ENCODE measurements at regions not wholly inside any gene's neighbourhood (a gene's known extent, or its start where the extent isn't known, plus 50 kb on each side); places are given as distances from the start of the nearest gene placed in this dataset.

DNA sequence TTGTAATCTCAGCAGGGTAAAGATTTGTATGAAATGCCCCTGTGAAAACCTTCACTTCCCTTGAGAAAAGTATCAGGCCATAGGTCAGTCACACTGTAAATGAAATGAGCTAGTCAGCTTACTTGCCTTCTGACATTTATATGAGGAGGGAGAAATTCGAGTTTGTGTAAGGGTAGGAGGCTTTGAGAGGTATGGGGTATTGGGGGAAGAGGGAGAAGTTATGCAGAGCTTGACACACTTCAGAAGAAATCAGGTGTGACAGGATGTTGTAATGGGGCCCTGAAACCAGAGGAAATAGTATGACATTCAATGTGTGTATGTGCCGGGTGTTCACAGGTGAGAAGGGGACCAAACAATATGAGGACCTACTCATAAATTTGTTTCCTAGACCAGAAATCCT lies 64.2 kb upstream of the CCN6 start:
- POLR2A ChIA-PET: no interaction called here
- ATAC-seq (ENCODE audit: low read depth): peak; percentile 58
- H3K27ac Mint-ChIP-seq: no peak overlapping the region

DNA sequence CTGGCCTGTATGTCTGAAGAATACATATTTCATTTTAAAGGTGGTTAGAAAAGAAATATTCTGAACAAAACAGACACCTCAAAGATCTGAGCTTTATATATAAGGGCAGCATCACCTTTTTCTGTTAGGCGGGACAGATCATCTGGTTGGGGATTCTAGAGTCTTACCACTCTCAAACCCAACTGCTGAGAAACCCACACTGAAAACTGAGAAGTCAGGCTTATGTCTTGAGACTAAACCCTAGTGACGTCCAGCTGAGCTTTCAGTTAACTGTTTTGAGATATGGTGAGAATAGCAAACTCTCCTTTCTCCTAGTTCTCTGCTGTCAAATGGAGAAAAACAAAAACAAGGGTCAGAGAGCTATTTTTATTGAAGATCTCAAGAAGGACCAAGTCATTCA lies 63.7 kb upstream of the CCN6 start:
- H3K4me1 Mint-ChIP-seq: peaks cover 13% of the 10 kb centered on the region
- intact Hi-C loops (cut with micrococcal nuclease): no loop called here
- CTCF ChIA-PET: interaction anchor here (0.8 kb wide), 1 partner anchor 140 kb away, joined by 3 read pairs; no protein-coding TSS in a partner anchor
- TF ChIP-seq, protein P1, sequence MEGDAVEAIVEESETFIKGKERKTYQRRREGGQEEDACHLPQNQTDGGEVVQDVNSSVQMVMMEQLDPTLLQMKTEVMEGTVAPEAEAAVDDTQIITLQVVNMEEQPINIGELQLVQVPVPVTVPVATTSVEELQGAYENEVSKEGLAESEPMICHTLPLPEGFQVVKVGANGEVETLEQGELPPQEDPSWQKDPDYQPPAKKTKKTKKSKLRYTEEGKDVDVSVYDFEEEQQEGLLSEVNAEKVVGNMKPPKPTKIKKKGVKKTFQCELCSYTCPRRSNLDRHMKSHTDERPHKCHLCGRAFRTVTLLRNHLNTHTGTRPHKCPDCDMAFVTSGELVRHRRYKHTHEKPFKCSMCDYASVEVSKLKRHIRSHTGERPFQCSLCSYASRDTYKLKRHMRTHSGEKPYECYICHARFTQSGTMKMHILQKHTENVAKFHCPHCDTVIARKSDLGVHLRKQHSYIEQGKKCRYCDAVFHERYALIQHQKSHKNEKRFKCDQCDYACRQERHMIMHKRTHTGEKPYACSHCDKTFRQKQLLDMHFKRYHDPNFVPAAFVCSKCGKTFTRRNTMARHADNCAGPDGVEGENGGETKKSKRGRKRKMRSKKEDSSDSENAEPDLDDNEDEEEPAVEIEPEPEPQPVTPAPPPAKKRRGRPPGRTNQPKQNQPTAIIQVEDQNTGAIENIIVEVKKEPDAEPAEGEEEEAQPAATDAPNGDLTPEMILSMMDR (IDR thresholded peaks at IDR 0.05): no peak
- peaks cover 8% of the 10 kb centered on the region for H3K27me3 Mint-ChIP-seq
- no peaks in the 10 kb centered on the region for H3K36me3 Mint-ChIP-seq (ENCODE audit: low read depth)
- H3K27ac Mint-ChIP-seq: no peak overlapping the region
- ATAC-seq (ENCODE audit: low read depth) (no peak), DNase-seq (no peak)
- POLR2A ChIA-PET: no interaction called here
- no peaks in the 10 kb centered on the region for H3K9me3 Mint-ChIP-seq
- no peak overlapping the region for H3K4me3 Mint-ChIP-seq

More for the DNA sequence above, 64.2 kb upstream of the CCN6 start:
- peaks cover 13% of the 10 kb centered on the region for H3K4me1 Mint-ChIP-seq
- no peaks in the 10 kb centered on the region for H3K9me3 Mint-ChIP-seq
- TF ChIP-seq, protein P1 (IDR thresholded peaks at IDR 0.05): no peak
- no peak overlapping the region for H3K4me3 Mint-ChIP-seq
- DNase-seq: no peak
- CTCF ChIA-PET: interaction anchor here (0.8 kb wide), 1 partner anchor 140 kb away, joined by 3 read pairs; no protein-coding TSS in a partner anchor
- peaks cover 7% of the 10 kb centered on the region for H3K27me3 Mint-ChIP-seq
- intact Hi-C loops (cut with micrococcal nuclease): no loop called here
- no peaks in the 10 kb centered on the region for H3K36me3 Mint-ChIP-seq (ENCODE audit: low read depth)

DNA sequence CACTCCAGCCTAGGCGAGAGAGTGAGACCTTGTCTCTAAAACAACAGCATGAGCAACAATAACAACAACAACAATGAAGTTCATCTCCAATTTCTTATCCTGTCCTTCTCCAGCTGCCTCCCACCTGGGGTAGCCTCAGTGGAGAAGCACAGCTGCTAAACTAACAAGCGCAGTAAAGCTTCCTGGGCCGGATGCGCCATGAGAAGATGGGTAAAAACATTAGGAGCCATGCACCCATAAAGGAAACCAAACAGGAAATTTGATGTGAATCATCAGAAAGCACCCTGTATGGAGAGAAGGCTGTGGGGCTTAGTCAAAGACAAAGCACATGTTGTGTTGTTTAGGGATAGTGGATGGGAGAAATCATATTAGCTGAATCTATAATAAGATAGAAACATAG lies 61.1 kb upstream of the CCN6 start:
- intact Hi-C loops (cut with micrococcal nuclease): no loop called here

DNA sequence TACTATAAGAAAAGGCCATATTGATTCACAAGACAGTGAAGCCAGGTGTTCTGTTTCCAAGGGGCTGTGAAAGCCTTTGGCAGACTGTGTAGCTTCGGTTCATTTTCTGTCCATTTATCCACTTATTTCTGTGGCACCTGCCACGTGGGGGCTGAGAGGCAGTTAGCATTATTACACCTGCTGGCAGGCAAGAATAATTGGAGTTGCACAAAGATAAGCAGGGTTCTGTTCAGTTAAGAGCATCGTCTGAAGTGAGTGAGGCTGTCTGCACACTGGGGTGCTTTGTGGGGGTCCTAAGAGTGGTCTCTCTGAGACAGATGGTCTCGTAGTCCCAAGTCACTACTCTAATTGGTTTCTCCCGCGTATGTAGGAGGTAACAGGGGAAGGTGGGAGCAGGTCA lies 60.6 kb upstream of the CCN6 start:
- intact Hi-C loops (cut with micrococcal nuclease): no loop called here
- H3K36me3 Mint-ChIP-seq (ENCODE audit: low read depth): no peaks in the 10 kb centered on the region
- H3K27me3 Mint-ChIP-seq: peaks cover 6% of the 10 kb centered on the region
- H3K9me3 Mint-ChIP-seq: no peaks in the 10 kb centered on the region
- ATAC-seq (ENCODE audit: low read depth) (no peak), DNase-seq (no peak)
- H3K27ac Mint-ChIP-seq: no peak overlapping the region
- ChIA-PET CTCF (interaction anchor here (2.1 to 2.6 kb wide), 2 partner anchors 49 to 283 kb away, joined by 5 to 24 read pairs; no protein-coding TSS in a partner anchor), POLR2A (no interaction called here)
- H3K4me3 Mint-ChIP-seq: no peak overlapping the region
- H3K4me1 Mint-ChIP-seq: peaks cover 16% of the 10 kb centered on the region
- TF ChIP-seq, protein P1 (IDR thresholded peaks at IDR 0.05): no peak

More for the DNA sequence above, 61.1 kb upstream of the CCN6 start:
- ChIA-PET POLR2A (interaction anchor here (0.6 kb wide), 1 partner anchor 391 kb away, joined by 3 read pairs; no protein-coding TSS in a partner anchor), CTCF (interaction anchor here (2.1 to 2.6 kb wide), 2 partner anchors 50 to 283 kb away, joined by 5 to 24 read pairs; no protein-coding TSS in a partner anchor)
- Mint-ChIP-seq H3K36me3 (ENCODE audit: low read depth) (no peaks in the 10 kb centered on the region), H3K27me3 (peaks cover 6% of the 10 kb centered on the region), H3K4me3 (no peak overlapping the region), H3K4me1 (peaks cover 16% of the 10 kb centered on the region), H3K9me3 (no peaks in the 10 kb centered on the region), H3K27ac (no peak overlapping the region)
- ATAC-seq (ENCODE audit: low read depth) (no peak), DNase-seq (no peak)
- TF ChIP-seq, protein P1 (IDR thresholded peaks at IDR 0.05): no peak

DNA sequence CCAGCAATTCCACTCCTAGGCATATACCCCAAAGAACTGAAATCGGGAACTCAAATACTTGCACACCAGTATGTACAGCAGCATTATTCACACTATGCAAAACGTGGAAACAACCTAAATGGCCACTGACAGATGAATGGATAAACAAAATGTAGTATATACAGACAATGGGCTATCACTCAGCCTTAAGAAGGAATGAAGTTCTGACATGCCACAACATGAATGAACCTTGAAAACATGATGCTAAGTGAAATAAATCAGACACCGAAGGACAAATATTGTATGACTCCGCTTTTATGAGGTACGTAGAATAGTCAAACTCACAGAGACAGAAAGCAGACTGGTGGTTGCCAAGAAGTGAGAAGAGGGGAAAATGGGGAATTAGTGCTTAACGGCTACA lies 59.1 kb upstream of the CCN6 start:
- DNase-seq (no peak), ATAC-seq (ENCODE audit: low read depth) (no peak)
- no peaks in the 10 kb centered on the region for H3K9me3 Mint-ChIP-seq
- H3K27me3 Mint-ChIP-seq: peaks cover 6% of the 10 kb centered on the region
- intact Hi-C loops (cut with micrococcal nuclease): no loop called here
- no peak overlapping the region for H3K27ac Mint-ChIP-seq
- ChIA-PET CTCF (interaction anchor here (6.5 kb wide), 1 partner anchor 284 kb away, joined by 52 read pairs; no protein-coding TSS in a partner anchor), POLR2A (no interaction called here)
- peaks cover 10% of the 10 kb centered on the region for H3K4me1 Mint-ChIP-seq
- TF ChIP-seq, protein P1 (IDR thresholded peaks at IDR 0.05): no peak
- no peaks in the 10 kb centered on the region for H3K36me3 Mint-ChIP-seq (ENCODE audit: low read depth)
- H3K4me3 Mint-ChIP-seq: no peak overlapping the region

Measured in activated B cell treated with CpG ODN at 0.5 μM for 24 hours (primary cell).